ENCODE measurements at regions not wholly inside any gene's neighbourhood (a gene's known extent, or its start where the extent isn't known, plus 50 kb on each side); places are given as distances from the start of the nearest gene placed in this dataset.

GRCh38 chr3:193962986-193963685 lies 172.8 kb upstream of the HES1 start:
- H4K20me1 ChIP-seq (replicated peaks in 1 of 2; ENCODE audit: control insufficient read depth in 1 of 2, insufficient read depth in 2 of 2, low read length in 2 of 2) = no peaks in the 10 kb centered on the region
- H2BK15ac ChIP-seq (ENCODE audit: low read length) = no peak overlapping the region
- ChIA-PET POLR2A (ENCODE audit: partially characterized antibody) (interaction anchor here (1.0 kb wide), 1 partner anchor 18 kb away, joined by 5 read pairs; no protein-coding TSS in a partner anchor), CTCF (ENCODE audit: partially characterized antibody) (interaction anchor here (0.6 to 1.2 kb wide), 4 partner anchors 9 to 141 kb away, joined by 3 to 8 read pairs (median 4); no protein-coding TSS in a partner anchor)
- H2AK5ac ChIP-seq (ENCODE audit: low read depth, low read length) = no peak overlapping the region
- H2BK20ac ChIP-seq (ENCODE audit: low read length) = no peak overlapping the region
- no peaks in the 10 kb centered on the region for H3K23me2 ChIP-seq (ENCODE audit: low read depth, low read length)
- no peak overlapping the region for H3K4ac ChIP-seq (replicated peaks; ENCODE audit: insufficient read length, low read depth, low read length)
- H3K9me3 ChIP-seq (ENCODE audit: insufficient read depth in 2 of 2, low read depth in 1 of 2, low read length in 1 of 2) = no peaks in the 10 kb centered on the region
- 71% methylated on average over 9 of the region's 9 CpGs; no CpG with 5 or more reads in 1 of the 2 experiments for WGBS, 2 experiments (ENCODE audit: extremely low coverage in 1 of 2, insufficient coverage in 1 of 2, insufficient read length in 1 of 2, insufficient replicate concordance in 2 of 2, low coverage in 1 of 2, low lambda C conversion rate in 2 of 2, missing lambda C conversion rate in 1 of 2)
- no peak overlapping the region for H3K56ac ChIP-seq (replicated peaks; ENCODE audit: insufficient read length, low read depth, low read length)
- DNase-seq (ENCODE audit: low read depth in 1 of 2, low spot score in 2 of 2) = peak in 1 of 2 experiments; percentile 11
- H3K4me1 ChIP-seq (replicated peaks in 1 of 4; ENCODE audit: control insufficient read depth in 3 of 4, insufficient read depth in 4 of 4, low read length in 3 of 4) = peaks cover 0 to 6% (median 3%) of the 10 kb centered on the region in 4 experiments; a peak in 3 of 7 replicates
- no peak overlapping the region for H2BK5ac ChIP-seq (ENCODE audit: low read depth, low read length)
- no peak overlapping the region for H3K14ac ChIP-seq (ENCODE audit: insufficient read length)
- H3K27ac ChIP-seq (ENCODE audit: low read depth, low read length) = no peak overlapping the region
- H3K27me3 ChIP-seq (replicated peaks in 1 of 4; ENCODE audit: control insufficient read depth in 3 of 4, extremely low read depth in 1 of 4, insufficient read depth in 3 of 4, low read length in 3 of 4) = peaks cover 13 to 66% (median 40%) of the 10 kb centered on the region in 4 experiments
- H4K91ac ChIP-seq (replicated peaks; ENCODE audit: insufficient read length, low read length) = no peak overlapping the region
- no peak overlapping the region for H2BK120ac ChIP-seq (replicated peaks; ENCODE audit: low read depth, low read length)
- no peak overlapping the region for H4K8ac ChIP-seq (ENCODE audit: extremely low read depth, insufficient read depth, low read length)
- H3K4me2 ChIP-seq (ENCODE audit: insufficient read depth in 1 of 2, low read depth in 2 of 2, low read length in 2 of 2) = no peak overlapping the region
- H4K5ac ChIP-seq (ENCODE audit: insufficient read length, low read depth, low read length) = no peak overlapping the region
- no peaks in the 10 kb centered on the region for H3K79me1 ChIP-seq (ENCODE audit: low read depth, low read length)
- no peaks in the 10 kb centered on the region for H3K79me2 ChIP-seq (ENCODE audit: control insufficient read depth in 1 of 2, insufficient read depth in 2 of 2, low read length in 2 of 2)
- no peak overlapping the region for H3K18ac ChIP-seq (ENCODE audit: extremely low read depth, low read length)
- H3K9ac ChIP-seq (replicated peaks in 1 of 4; ENCODE audit: extremely low read depth in 1 of 4, low read depth in 3 of 4, low read length in 3 of 4) = no peak overlapping the region
- no peak for TF ChIP-seq MAX (IDR thresholded peaks at IDR 0.05)
- no peak for TF ChIP-seq ASH2L (IDR thresholded peaks at IDR 0.05; ENCODE audit: low read length)
- 0 out of 2 replicates have a peak, but pooled peaks have one; percentile 26 for TF ChIP-seq POU5F1 (IDR thresholded peaks at IDR 0.05; ENCODE audit: low read depth, low read length)
- H2AFZ ChIP-seq (ENCODE audit: low read length) = no peak overlapping the region
- no peak overlapping the region for H3K23ac ChIP-seq (ENCODE audit: insufficient read length)
- FAIRE-seq = no peak
- H2BK12ac ChIP-seq (ENCODE audit: low read depth, low read length) = no peak overlapping the region
- H3K36me3 ChIP-seq (ENCODE audit: control insufficient read depth in 2 of 4, insufficient read depth in 4 of 4, low read length in 3 of 4) = no peaks in the 10 kb centered on the region
- no peak overlapping the region for H3K4me3 ChIP-seq (ENCODE audit: extremely low read depth in 1 of 4, insufficient read depth in 2 of 4, low read depth in 3 of 4, low read length in 4 of 4)

Data from H1 (cell line).